Activated CD4-positive, alpha-beta memory T cell treated with anti-CD3 and anti-CD28 coated beads for 36 hours (primary cell): ENCODE measurements at regions not wholly inside any gene's neighbourhood (a gene's known extent, or its start where the extent isn't known, plus 50 kb on each side); places are given as distances from the start of the nearest gene placed in this dataset.

Source experiments
- CTCF ChIA-PET: fragments of 350-600 bp; sonication (Branson Sonifier 250); formaldehyde crosslinking; loops from one replicate; lab custom pipeline; 2021; ENCODE audit warnings: antibody characterized with exemption, inconsistent platforms; lab: Charles Lee
- POLR2A ChIA-PET: fragments of 350-600 bp; sonication (Branson Sonifier 250); formaldehyde crosslinking; loops from one replicate; lab custom pipeline; 2021; ENCODE audit warnings: antibody characterized with exemption; lab: Charles Lee
- DNase-seq: peaks from one replicate; pipeline ENCODE4 v3.0.0-alpha.2; 2020
- H3K27ac Mint-ChIP-seq: one replicate; pipeline ENCODE4 v1.8.0; 2021; ENCODE audit warnings: mixed read lengths
- H3K27me3 Mint-ChIP-seq: one replicate; pipeline ENCODE4 v1.8.0; 2021; ENCODE audit warnings: mixed read lengths
- H3K36me3 Mint-ChIP-seq: one replicate; pipeline ENCODE4 v1.8.0; 2021; ENCODE audit warnings: mixed read lengths
- H3K4me1 Mint-ChIP-seq: one replicate; pipeline ENCODE4 v1.8.0; 2021; ENCODE audit warnings: low read depth, mixed read lengths
- H3K4me3 Mint-ChIP-seq: one replicate; pipeline ENCODE4 v1.8.0; 2021; ENCODE audit warnings: mild to moderate bottlenecking, mixed read lengths
- H3K9me3 Mint-ChIP-seq: one replicate; pipeline ENCODE4 v1.8.0; 2021; ENCODE audit warnings: mixed read lengths
- intact Hi-C: fragments of 100-400 bp; cut with micrococcal nuclease; formaldehyde crosslinking; loops from one replicate; pipeline ENCODE4 v1.15.1; 2023

DNA sequence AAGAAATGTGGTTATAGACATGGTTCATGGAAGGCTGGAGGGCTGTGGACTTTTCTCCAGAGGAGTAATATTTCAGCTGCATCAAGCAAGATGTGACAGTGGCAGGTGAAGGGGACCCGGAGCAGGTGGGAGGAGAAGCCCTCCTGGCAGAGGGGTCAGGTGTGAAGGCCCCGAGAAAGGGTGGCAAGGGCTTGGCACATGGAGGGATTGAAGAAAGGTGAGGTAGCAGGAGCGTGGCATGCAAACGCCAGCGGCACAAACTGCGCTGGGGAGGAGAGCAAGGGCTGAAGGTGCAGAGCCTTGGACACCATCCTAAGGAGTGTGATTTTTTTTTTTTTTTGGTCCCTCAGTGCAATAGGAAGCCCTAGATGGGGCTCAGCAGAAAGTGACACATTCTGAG is 244.6 kb downstream of the TOMM20 start:
- peaks cover 35% of the 10 kb centered on the region for H3K4me1 Mint-ChIP-seq
- intact Hi-C loops, result loop anchor here (5.0 kb wide), 1 partner anchor 117 kb away; no protein-coding TSS in a partner anchor

DNA sequence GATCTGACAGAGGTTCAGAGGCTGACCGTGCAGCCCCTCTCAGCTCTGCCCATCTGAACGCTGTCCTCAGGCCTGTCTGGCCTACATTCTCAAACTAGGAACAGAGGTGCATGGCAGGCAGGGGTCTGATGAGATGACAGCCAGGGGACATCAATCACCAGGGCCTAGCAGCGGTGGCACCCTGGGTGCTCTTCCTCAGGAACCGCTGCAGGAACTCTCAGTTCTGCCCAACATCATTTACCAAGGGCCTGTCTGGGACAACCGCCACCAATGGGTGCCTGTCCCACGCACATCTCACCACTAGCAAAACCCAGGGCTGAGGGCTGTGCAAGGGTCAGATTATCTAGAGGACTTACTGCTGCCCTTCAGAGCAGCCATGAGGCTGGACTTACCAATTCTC is 245.7 kb downstream of the TOMM20 start:
- POLR2A ChIA-PET, result no interaction called here
- peaks cover 1% of the 10 kb centered on the region for H3K36me3 Mint-ChIP-seq
- H3K9me3 Mint-ChIP-seq, result no peaks in the 10 kb centered on the region
- no peak for DNase-seq
- no peaks in the 10 kb centered on the region for H3K27me3 Mint-ChIP-seq
- H3K27ac Mint-ChIP-seq, result no peak overlapping the region
- CTCF ChIA-PET, result no interaction called here
- intact Hi-C loops, result loop anchor here (1.0 to 5.0 kb wide), 7 partner anchors 40 to 152 kb away; no protein-coding TSS in a partner anchor
- H3K4me3 Mint-ChIP-seq, result no peak overlapping the region
- peaks cover 35% of the 10 kb centered on the region for H3K4me1 Mint-ChIP-seq

More for the DNA sequence above, 244.6 kb downstream of the TOMM20 start:
- peaks cover 6% of the 10 kb centered on the region for H3K9me3 Mint-ChIP-seq
- H3K27me3 Mint-ChIP-seq, result no peaks in the 10 kb centered on the region
- ChIA-PET POLR2A (no interaction called here), CTCF (no interaction called here)
- DNase-seq, result no peak
- H3K4me3 Mint-ChIP-seq, result no peak overlapping the region
- H3K36me3 Mint-ChIP-seq, result peaks cover 1% of the 10 kb centered on the region
- H3K27ac Mint-ChIP-seq, result no peak overlapping the region

DNA sequence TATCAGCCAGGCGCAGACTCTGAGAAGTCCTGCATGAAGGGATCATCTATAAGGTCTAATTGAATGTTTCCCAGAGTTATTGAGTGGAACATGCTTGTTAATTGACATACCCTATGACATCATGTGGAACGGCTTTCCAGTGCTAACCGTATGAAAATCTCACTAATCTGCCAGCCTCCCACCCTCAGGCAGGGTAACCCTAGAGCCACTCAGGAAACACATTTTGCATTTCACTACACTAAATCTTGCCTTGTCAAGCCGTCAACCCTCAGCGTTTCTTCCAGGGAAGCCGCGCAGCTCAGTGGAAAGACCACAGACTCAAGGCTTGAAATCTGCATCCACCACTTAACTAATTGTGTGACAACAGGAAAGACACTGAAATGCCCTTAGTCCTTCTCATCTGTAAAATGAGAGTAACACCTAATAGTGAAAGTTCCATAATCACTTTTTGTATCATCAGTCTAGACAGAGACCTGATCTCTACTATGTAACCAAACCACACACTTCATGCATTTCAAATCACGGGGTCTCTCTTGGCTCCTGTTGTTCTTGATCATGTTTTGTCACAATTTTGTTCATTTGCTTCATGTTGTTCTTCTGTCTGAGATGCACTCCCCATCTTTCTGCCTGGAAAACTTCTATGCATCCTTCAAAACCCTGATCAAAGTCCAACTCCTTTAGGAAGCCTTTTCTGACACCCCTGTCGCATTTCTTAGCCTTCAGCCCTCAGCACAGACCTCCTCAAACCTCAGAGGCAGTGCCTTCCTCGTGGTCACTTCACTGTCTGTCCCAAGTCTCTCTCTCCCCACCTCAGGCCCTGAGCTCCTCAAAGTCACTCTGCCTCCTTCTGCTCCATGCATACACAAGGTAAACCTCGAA is 246.5 kb downstream of the TOMM20 start:
- no peaks in the 10 kb centered on the region for H3K27me3 Mint-ChIP-seq
- peak overlapping the region; percentile 59 for H3K27ac Mint-ChIP-seq
- DNase-seq, result peak; percentile 72
- no peak overlapping the region for H3K4me3 Mint-ChIP-seq
- CTCF ChIA-PET, result interaction anchor here (1.3 kb wide), 1 partner anchor 158 kb away, joined by 4 read pairs; no protein-coding TSS in a partner anchor
- peaks cover 1% of the 10 kb centered on the region for H3K36me3 Mint-ChIP-seq
- H3K9me3 Mint-ChIP-seq, result no peaks in the 10 kb centered on the region
- H3K4me1 Mint-ChIP-seq, result peaks cover 40% of the 10 kb centered on the region
- intact Hi-C loops, result loop anchor here (1.0 to 5.0 kb wide), 7 partner anchors 39 to 151 kb away; no protein-coding TSS in a partner anchor
- POLR2A ChIA-PET, result no interaction called here

DNA sequence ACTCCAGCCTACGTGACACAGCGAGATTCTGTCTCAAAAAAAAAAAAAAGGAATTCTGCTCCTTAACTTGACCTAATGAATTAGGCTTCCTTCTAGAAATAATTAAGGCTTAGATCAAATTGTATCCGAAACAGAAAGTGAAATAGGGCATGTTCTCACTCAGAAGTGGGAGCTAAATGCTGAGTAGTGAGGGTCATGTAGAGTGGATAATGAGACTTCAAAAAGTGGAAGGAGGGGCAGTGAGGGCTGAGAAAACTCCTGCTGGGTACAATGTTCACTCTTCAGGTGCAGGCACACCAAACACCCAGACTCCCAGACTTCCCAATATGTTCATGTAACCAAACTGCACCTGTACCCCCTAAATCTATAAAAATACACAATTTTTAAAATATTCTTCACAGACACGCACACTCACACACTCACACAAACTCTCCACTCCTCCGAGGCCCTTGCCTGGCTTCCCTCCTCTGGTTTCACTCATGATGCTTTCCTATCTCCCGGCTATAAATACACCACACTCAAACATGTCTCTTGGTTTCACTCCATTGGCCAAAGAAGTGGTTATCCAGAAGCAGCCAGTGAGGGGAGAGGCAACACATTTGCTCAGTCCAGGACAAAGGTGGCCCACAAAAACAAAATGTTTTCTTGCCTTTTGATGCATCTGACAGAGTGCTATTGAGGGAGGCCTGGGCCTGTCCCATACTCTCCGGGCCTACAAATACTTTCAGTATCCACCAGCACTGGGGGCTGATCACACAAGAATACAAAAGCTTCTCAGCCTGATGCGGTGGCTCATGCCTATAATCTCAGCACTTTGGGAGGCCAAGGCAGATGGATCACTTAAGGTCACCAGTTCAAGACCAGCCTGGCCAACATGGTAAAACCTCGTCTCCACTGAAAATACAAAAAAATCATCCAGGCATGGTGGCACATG is 249.2 kb downstream of the TOMM20 start:
- Mint-ChIP-seq H3K36me3 (peaks cover 1% of the 10 kb centered on the region), H3K27ac (peak overlapping the region; percentile 19), H3K27me3 (no peaks in the 10 kb centered on the region), H3K4me1 (peaks cover 59% of the 10 kb centered on the region), H3K4me3 (no peak overlapping the region), H3K9me3 (no peaks in the 10 kb centered on the region)
- no peak for DNase-seq
- POLR2A ChIA-PET, result interaction anchor here (0.6 to 0.9 kb wide), 3 partner anchors 49 to 101 kb away, joined by 3 to 4 read pairs (median 3); no protein-coding TSS in a partner anchor
- CTCF ChIA-PET, result interaction anchor here (1.1 kb wide), 1 partner anchor 268 kb away, joined by 3 read pairs; no protein-coding TSS in a partner anchor
- intact Hi-C loops, result loop anchor here (5.0 kb wide), 1 partner anchor 112 kb away; no protein-coding TSS in a partner anchor

DNA sequence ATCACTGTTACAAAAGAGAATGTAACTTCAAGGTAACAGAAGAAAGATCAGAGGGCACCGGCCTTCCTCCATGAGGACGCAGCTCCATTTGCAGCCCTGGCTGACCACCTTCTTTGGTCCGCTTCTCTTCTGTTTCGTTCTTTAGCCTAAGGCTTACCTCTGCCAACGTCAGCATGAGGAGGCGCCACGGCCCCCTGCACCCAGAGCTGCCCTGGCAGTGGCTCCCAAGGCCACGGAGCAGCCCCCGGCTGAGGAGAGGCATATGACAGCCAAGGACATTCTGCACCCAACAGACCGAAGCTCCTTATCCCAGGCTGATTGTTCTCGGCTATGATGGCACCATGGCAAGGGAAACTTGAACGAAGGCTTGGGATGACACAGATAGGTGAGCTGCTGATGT is 250.3 kb downstream of the TOMM20 start:
- H3K4me1 Mint-ChIP-seq, result peaks cover 61% of the 10 kb centered on the region
- no peak for DNase-seq
- intact Hi-C loops, result no loop called here
- ChIA-PET POLR2A (interaction anchor here (0.9 kb wide), 1 partner anchor 82 kb away, joined by 3 read pairs; no protein-coding TSS in a partner anchor), CTCF (interaction anchor here (1.1 kb wide), 1 partner anchor 267 kb away, joined by 3 read pairs; no protein-coding TSS in a partner anchor)
- H3K27me3 Mint-ChIP-seq, result no peaks in the 10 kb centered on the region
- no peak overlapping the region for H3K4me3 Mint-ChIP-seq
- H3K36me3 Mint-ChIP-seq, result peaks cover 1% of the 10 kb centered on the region
- no peak overlapping the region for H3K27ac Mint-ChIP-seq
- H3K9me3 Mint-ChIP-seq, result no peaks in the 10 kb centered on the region

DNA sequence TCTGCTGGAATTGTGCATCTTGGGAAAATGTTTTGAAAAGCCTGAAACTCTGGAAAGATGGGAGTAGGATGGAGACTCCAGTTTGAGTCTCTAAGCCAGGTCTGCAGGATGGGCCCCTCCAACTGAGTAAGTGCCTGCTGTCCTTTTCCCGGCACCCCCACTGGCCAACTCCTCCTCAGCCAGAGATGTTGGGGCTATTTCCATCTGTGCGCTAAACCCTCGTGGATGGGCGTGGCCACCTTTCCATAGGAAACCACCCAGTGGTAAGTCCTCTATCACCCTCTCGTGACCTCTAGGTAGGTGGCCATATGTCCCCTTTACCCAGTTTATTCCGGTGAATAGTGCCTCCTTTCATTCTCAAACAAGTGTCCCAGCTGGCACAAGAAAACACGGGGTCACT is 250.9 kb downstream of the TOMM20 start:
- Mint-ChIP-seq H3K9me3 (no peaks in the 10 kb centered on the region), H3K4me1 (peaks cover 59% of the 10 kb centered on the region), H3K27me3 (no peaks in the 10 kb centered on the region), H3K27ac (no peak overlapping the region), H3K4me3 (no peak overlapping the region), H3K36me3 (peaks cover 1% of the 10 kb centered on the region)
- CTCF ChIA-PET, result no interaction called here
- no peak for DNase-seq
- intact Hi-C loops, result no loop called here
- POLR2A ChIA-PET, result no interaction called here

DNA sequence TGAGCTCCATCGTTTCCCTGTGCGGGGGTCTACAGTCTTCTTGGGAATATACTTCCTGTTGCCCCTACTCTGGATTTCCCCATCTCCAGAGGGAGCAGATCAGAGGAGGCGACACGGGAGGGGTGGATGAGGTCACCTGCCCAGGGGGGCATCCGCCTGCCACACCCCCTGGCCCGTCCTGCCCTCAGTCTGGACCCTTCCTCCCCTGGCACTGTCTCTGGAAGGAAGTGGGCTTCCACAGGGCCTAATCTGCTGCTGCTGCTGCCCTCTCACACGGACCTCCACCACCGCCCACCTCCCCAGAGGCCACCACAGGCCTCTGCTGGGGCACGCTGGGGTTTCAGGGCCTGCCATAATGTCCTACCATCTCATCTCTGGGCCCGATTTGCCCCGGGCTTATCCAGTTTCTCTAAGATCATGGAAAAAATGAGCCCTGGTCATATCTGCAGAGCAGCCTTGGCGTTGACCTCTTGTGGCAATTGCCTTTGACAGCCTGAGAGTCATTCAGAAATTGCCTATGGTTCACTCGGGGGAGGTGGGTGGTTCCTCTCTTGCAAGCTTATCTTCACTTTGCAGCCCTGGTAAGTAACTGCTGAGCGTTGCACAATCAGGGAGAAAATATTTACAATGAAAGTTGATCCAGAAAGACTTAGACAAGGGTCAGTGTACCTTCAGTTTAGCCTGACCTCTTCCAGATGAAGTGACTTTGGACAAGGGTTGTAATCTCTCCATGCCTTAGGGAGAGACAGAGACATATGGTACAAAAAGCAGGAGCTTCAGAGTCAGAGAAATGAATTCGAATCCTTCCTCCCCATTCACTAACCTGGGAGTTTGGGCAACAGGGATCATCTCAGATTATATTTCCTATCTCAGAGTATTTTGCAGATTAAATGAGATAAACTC is 252.4 kb downstream of the TOMM20 start:
- CTCF ChIA-PET, result interaction anchor here (1.1 to 1.2 kb wide), 2 partner anchors 86 to 105 kb away, joined by 3 read pairs; no protein-coding TSS in a partner anchor
- Mint-ChIP-seq H3K4me1 (peaks cover 50% of the 10 kb centered on the region), H3K9me3 (no peaks in the 10 kb centered on the region), H3K27ac (peak overlapping the region; percentile 78), H3K4me3 (no peak overlapping the region), H3K36me3 (no peaks in the 10 kb centered on the region), H3K27me3 (no peaks in the 10 kb centered on the region)
- POLR2A ChIA-PET, result interaction anchor here (1.2 kb wide), 1 partner anchor 33 kb away, joined by 4 read pairs; no protein-coding TSS in a partner anchor
- peak; percentile 75 for DNase-seq
- intact Hi-C loops, result no loop called here

DNA sequence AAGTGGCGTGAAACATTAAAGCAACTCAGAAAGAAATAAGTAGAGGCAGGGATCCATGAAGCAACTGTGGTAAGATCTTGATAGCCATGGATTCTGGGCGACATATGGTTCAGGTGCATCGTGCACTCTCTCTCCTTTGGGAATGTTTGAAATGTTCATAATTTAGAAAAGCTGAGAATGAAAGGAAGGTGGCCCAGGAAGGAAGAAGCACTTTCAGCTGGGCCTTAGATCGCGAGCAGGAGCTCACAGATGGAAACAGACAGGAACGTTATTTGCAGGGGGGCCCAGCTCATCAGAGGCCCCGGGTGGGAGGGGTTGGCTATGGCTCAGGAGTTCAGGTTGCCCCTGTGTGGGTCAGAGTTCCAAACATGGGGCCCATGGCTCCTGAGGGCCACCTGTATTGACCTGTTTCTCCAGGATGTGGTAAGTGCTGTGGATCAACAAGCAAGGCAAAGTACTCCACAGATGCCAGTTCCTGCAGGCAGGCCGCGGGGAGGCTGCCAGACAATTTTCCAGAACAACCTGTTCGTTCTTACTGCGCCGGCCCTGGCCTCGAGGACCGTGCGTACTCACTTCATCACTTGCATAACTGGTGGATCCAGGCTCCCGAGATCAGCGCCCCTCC is 253.2 kb downstream of the TOMM20 start:
- Mint-ChIP-seq H3K36me3 (no peaks in the 10 kb centered on the region), H3K4me3 (no peak overlapping the region), H3K27ac (no peak overlapping the region), H3K9me3 (no peaks in the 10 kb centered on the region), H3K4me1 (peaks cover 45% of the 10 kb centered on the region), H3K27me3 (no peaks in the 10 kb centered on the region)
- ChIA-PET POLR2A (interaction anchor here (1.2 kb wide), 1 partner anchor 32 kb away, joined by 4 read pairs; no protein-coding TSS in a partner anchor), CTCF (no interaction called here)
- DNase-seq, result no peak
- intact Hi-C loops, result no loop called here

DNA sequence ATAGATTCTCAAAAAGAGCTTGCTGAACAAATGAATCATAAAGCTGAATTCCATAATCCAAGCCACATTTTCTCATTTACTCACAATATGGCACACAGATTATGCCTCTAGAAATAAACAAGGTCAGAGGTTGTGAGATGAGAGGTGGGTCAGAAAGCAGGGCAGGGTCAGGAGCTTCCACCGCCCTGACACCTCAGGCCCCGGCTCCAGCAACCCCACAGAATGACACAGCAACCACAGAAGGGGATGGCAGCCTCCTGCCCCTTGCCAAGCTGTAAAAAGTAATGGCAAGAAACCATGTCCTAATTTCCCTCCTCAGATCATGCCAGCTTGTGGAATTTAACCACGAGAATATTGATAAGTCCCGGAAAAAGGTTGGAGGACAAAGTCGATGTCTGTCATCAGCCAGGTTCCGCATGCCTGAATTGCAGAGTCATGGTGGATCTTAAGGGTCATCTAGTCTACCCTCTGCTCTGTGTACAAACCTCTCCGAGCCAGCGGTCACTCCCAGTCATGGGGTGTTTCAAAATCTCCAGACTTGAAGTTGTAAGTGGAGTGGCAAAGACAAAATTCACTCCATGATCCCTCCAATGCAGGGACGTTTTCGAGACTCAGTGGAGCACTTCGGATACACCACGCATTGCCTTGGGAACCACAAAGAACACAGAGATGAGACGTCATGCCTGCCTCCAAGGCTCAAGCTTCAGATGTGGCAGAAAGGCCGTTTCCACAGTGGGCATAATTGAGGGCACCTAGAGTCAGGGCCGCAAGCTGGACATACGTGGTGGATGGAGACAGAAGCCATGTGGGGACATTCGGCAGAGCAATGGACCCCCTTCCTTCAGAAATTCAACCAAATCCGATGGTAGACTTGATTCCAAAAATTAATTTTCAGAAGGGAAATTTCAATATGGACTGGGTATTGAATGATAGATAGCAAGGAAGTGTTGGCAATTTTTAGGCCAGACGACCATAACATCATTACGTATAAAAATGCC is 254.0 kb downstream of the TOMM20 start:
- Mint-ChIP-seq H3K4me1 (peaks cover 37% of the 10 kb centered on the region), H3K4me3 (no peak overlapping the region), H3K36me3 (no peaks in the 10 kb centered on the region), H3K27me3 (no peaks in the 10 kb centered on the region), H3K27ac (no peak overlapping the region), H3K9me3 (no peaks in the 10 kb centered on the region)
- POLR2A ChIA-PET, result no interaction called here
- CTCF ChIA-PET, result no interaction called here
- intact Hi-C loops, result no loop called here
- no peak for DNase-seq
